ENCODE measurements at regions not wholly inside any gene's neighbourhood (a gene's known extent, or its start where the extent isn't known, plus 50 kb on each side); places are given as distances from the start of the nearest gene placed in this dataset.

GRCh38 chrX:79078114-79078513, 66.4 kb upstream of the GPR174 start:
- Mint-ChIP-seq H3K27ac (no peak overlapping the region), H3K9me3 (peaks cover 47% of the 10 kb centered on the region), H3K27me3 (ENCODE audit: insufficient read depth) (no peaks in the 10 kb centered on the region), H3K4me1 (no peaks in the 10 kb centered on the region), H3K4me3 (no peak overlapping the region), H3K36me3 (ENCODE audit: low read depth) (no peaks in the 10 kb centered on the region)
- 87 to 100% methylated on average over 1 to 6 of the region's 6 CpGs for WGBS, 2 experiments (ENCODE audit: insufficient coverage in 1 of 2, insufficient read length in 1 of 2)
- H3K4me1 ChIP-seq (ENCODE audit: control insufficient read depth, insufficient read depth, low read length): no peaks in the 10 kb centered on the region
- TF ChIP-seq CTCF (conservative IDR thresholded peaks at IDR 0.05): no peak
- no peaks in the 10 kb centered on the region for H3K9me3 ChIP-seq (ENCODE audit: control insufficient read depth, low read length)
- no peak overlapping the region for H3K9ac ChIP-seq (ENCODE audit: extremely low read depth, low read length, poor library complexity, severe bottlenecking)
- no peaks in the 10 kb centered on the region for H3K27me3 ChIP-seq (ENCODE audit: control insufficient read depth, insufficient read depth, low read length, poor library complexity, severe bottlenecking)
- no peak overlapping the region for H3K27ac ChIP-seq (ENCODE audit: low read depth, low read length)
- no peak overlapping the region for H3K4me3 ChIP-seq (ENCODE audit: low read length)
- DNase-seq: no peak
- H3K36me3 ChIP-seq (ENCODE audit: control insufficient read depth, insufficient read depth, low read length): no peaks in the 10 kb centered on the region

- no peaks in the 10 kb centered on the region for H3K9me3 ChIP-seq (ENCODE audit: control insufficient read depth, low read length)
- no CpG with 5 or more reads among the region's 1 CpG for WGBS, 2 experiments (ENCODE audit: insufficient coverage in 1 of 2, insufficient read length in 1 of 2)
- no peaks in the 10 kb centered on the region for H3K4me1 ChIP-seq (ENCODE audit: control insufficient read depth, insufficient read depth, low read length)
- H3K27me3 ChIP-seq (ENCODE audit: control insufficient read depth, insufficient read depth, low read length, poor library complexity, severe bottlenecking): no peaks in the 10 kb centered on the region
- no peaks in the 10 kb centered on the region for H3K36me3 Mint-ChIP-seq (ENCODE audit: low read depth)
- DNase-seq: no peak
- no peak overlapping the region for H3K27ac Mint-ChIP-seq
- H3K4me3 Mint-ChIP-seq: no peak overlapping the region
- H3K36me3 ChIP-seq (ENCODE audit: control insufficient read depth, insufficient read depth, low read length): no peaks in the 10 kb centered on the region
- H3K27ac ChIP-seq (ENCODE audit: low read depth, low read length): no peak overlapping the region
- H3K4me3 ChIP-seq (ENCODE audit: low read length): no peak overlapping the region
- H3K27me3 Mint-ChIP-seq (ENCODE audit: insufficient read depth): no peaks in the 10 kb centered on the region
- TF ChIP-seq CTCF (conservative IDR thresholded peaks at IDR 0.05): no peak
- no peak overlapping the region for H3K9ac ChIP-seq (ENCODE audit: extremely low read depth, low read length, poor library complexity, severe bottlenecking)
- H3K4me1 Mint-ChIP-seq: no peaks in the 10 kb centered on the region
- H3K9me3 Mint-ChIP-seq: peaks cover 39% of the 10 kb centered on the region
These were observed 65.0 kb upstream of the GPR174 start for GRCh38 chrX:79079477-79079876.

- peaks cover 36% of the 10 kb centered on the region for H3K9me3 Mint-ChIP-seq
- H3K9ac ChIP-seq (ENCODE audit: extremely low read depth, low read length, poor library complexity, severe bottlenecking): no peak overlapping the region
- no peaks in the 10 kb centered on the region for H3K4me1 ChIP-seq (ENCODE audit: control insufficient read depth, insufficient read depth, low read length)
- no peak for DNase-seq
- H3K27me3 ChIP-seq (ENCODE audit: control insufficient read depth, insufficient read depth, low read length, poor library complexity, severe bottlenecking): no peaks in the 10 kb centered on the region
- no peak overlapping the region for H3K4me3 Mint-ChIP-seq
- no peaks in the 10 kb centered on the region for H3K9me3 ChIP-seq (ENCODE audit: control insufficient read depth, low read length)
- H3K27ac Mint-ChIP-seq: no peak overlapping the region
- 79% methylated on average over 1 of the region's 2 CpGs; no CpG with 5 or more reads in 1 of the 2 experiments for WGBS, 2 experiments (ENCODE audit: insufficient coverage in 1 of 2, insufficient read length in 1 of 2)
- H3K27ac ChIP-seq (ENCODE audit: low read depth, low read length): no peak overlapping the region
- H3K36me3 Mint-ChIP-seq (ENCODE audit: low read depth): no peaks in the 10 kb centered on the region
- H3K27me3 Mint-ChIP-seq (ENCODE audit: insufficient read depth): no peaks in the 10 kb centered on the region
- no peaks in the 10 kb centered on the region for H3K36me3 ChIP-seq (ENCODE audit: control insufficient read depth, insufficient read depth, low read length)
- H3K4me1 Mint-ChIP-seq: no peaks in the 10 kb centered on the region
- TF ChIP-seq CTCF (conservative IDR thresholded peaks at IDR 0.05): no peak
- H3K4me3 ChIP-seq (ENCODE audit: low read length): no peak overlapping the region
These were observed 64.3 kb upstream of the GPR174 start for GRCh38 chrX:79080141-79080540.

Measured in endodermal cell (in vitro differentiated cells).